ENCODE measurements at regions not wholly inside any gene's neighbourhood (a gene's known extent, or its start where the extent isn't known, plus 50 kb on each side); places are given as distances from the start of the nearest gene placed in this dataset.

- DNase-seq (ENCODE audit: low spot score): peak; percentile 14
- 29% methylated on average over 5 of the region's 5 CpGs for WGBS (ENCODE audit: low lambda C conversion rate)
- TF ChIP-seq ZNF598 (CRISPR knock-in tag; IDR thresholded peaks at IDR 0.05; ENCODE audit: borderline replicate concordance) (no peak), ZFP37 (CRISPR knock-in tag; IDR thresholded peaks at IDR 0.05; ENCODE audit: borderline replicate concordance) (no peak), FOXP1 (IDR thresholded peaks at IDR 0.05) (no peak), FOXP1 (CRISPR knock-in tag; IDR thresholded peaks at IDR 0.05) (0 out of 2 replicates have a peak, but pooled peaks have one; percentile 30), ISL2 (CRISPR knock-in tag; IDR thresholded peaks at IDR 0.05) (no peak), NFAT5 (CRISPR knock-in tag; IDR thresholded peaks at IDR 0.05) (no peak), SOX6 (IDR thresholded peaks at IDR 0.05) (no peak), SOX6 (CRISPR knock-in tag; IDR thresholded peaks at IDR 0.05) (peak; percentile 49; the same call in 1 of the 2 replicates), CEBPB (IDR thresholded peaks at IDR 0.05; ENCODE audit: borderline replicate concordance, low read depth, low read length) (peak; percentile 97), PHF5A (CRISPR knock-in tag; IDR thresholded peaks at IDR 0.05; ENCODE audit: low read depth, unreplicated experiment) (no peak), MEIS2 (CRISPR knock-in tag; IDR thresholded peaks at IDR 0.05) (no peak), MAF1 (CRISPR knock-in tag; IDR thresholded peaks at IDR 0.05; ENCODE audit: borderline replicate concordance) (no peak), ZFYVE20 (CRISPR knock-in tag; IDR thresholded peaks at IDR 0.05; ENCODE audit: borderline replicate concordance, low read depth) (no peak), ZNF430 (CRISPR knock-in tag; IDR thresholded peaks at IDR 0.05) (no peak), PREB (CRISPR knock-in tag; IDR thresholded peaks at IDR 0.05) (no peak)
- TF ChIP-seq, protein P1, sequence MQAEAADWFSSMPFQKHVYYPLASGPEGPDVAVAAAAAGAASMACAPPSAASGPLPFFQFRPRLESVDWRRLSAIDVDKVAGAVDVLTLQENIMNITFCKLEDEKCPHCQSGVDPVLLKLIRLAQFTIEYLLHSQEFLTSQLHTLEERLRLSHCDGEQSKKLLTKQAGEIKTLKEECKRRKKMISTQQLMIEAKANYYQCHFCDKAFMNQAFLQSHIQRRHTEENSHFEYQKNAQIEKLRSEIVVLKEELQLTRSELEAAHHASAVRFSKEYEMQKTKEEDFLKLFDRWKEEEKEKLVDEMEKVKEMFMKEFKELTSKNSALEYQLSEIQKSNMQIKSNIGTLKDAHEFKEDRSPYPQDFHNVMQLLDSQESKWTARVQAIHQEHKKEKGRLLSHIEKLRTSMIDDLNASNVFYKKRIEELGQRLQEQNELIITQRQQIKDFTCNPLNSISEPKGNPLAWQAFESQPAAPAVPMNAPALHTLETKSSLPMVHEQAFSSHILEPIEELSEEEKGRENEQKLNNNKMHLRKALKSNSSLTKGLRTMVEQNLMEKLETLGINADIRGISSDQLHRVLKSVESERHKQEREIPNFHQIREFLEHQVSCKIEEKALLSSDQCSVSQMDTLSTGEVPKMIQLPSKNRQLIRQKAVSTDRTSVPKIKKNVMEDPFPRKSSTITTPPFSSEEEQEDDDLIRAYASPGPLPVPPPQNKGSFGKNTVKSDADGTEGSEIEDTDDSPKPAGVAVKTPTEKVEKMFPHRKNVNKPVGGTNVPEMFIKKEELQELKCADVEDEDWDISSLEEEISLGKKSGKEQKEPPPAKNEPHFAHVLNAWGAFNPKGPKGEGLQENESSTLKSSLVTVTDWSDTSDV (CRISPR knock-in tag; IDR thresholded peaks at IDR 0.05): no peak
Measured at GRCh38 chr2:158735822-158736580, 59.1 kb upstream of the DAPL1 start.

More at GRCh38 chr2:158735822-158736580, 59.1 kb upstream of the DAPL1 start:
- CTCF ChIA-PET (ENCODE audit: low intra/inter-chr PET ratio, low total read pairs): no interaction called here
- no TSS peak for BruUV-seq (replicated peaks)
- Histone ChIP-seq H4K20me1 (ENCODE audit: insufficient read depth, low read length) (no peaks in the 10 kb centered on the region), H3K4me3 (replicated peaks in 1 of 3; ENCODE audit: insufficient read depth in 1 of 3, low read depth in 2 of 3, low read length in 3 of 3) (no peak overlapping the region), H3K27ac (ENCODE audit: extremely low read length, insufficient read depth, low read length) (no peak overlapping the region), H3K4me1 (ENCODE audit: insufficient read depth, low read length) (peaks cover 18% of the 10 kb centered on the region), H3K27me3 (ENCODE audit: control insufficient read depth in 1 of 2, insufficient read depth in 2 of 2, low read length in 2 of 2) (peaks cover 4 to 50% of the 10 kb centered on the region in 2 experiments; a peak in 4 of 5 replicates), H3K9me3 (ENCODE audit: low read length) (no peaks in the 10 kb centered on the region), H3K9ac (ENCODE audit: insufficient read depth, low read depth, low read length) (no peak overlapping the region), H3K36me3 (replicated peaks in 1 of 2; ENCODE audit: control insufficient read depth in 1 of 2, insufficient read depth in 2 of 2, low read length in 2 of 2) (no peaks in the 10 kb centered on the region), H2AFZ (ENCODE audit: low read length) (no peak overlapping the region), H3K79me2 (ENCODE audit: insufficient read depth, low read length) (no peaks in the 10 kb centered on the region), H3K4me2 (ENCODE audit: low read depth, low read length) (no peak overlapping the region)
- in situ Hi-C loops (cut with HindIII; ENCODE audit: extremely low pct_ligation_motif_present, low pct_unique_long_range_greater_than_20kb) (loop anchor here (25.0 kb wide), 1 partner anchor 274 kb away; the partner anchor contains the start of genes CCDC148 and PKP4), intact Hi-C loops (cut with micrococcal nuclease; ENCODE audit: unreplicated experiment) (no loop called here)
- FAIRE-seq (no peak), ATAC-seq (no peak)
- POLR2A ChIA-PET: no interaction called here
